ENCODE measurements at regions not wholly inside any gene's neighbourhood (a gene's known extent, or its start where the extent isn't known, plus 50 kb on each side); places are given as distances from the start of the nearest gene placed in this dataset.

DNA sequence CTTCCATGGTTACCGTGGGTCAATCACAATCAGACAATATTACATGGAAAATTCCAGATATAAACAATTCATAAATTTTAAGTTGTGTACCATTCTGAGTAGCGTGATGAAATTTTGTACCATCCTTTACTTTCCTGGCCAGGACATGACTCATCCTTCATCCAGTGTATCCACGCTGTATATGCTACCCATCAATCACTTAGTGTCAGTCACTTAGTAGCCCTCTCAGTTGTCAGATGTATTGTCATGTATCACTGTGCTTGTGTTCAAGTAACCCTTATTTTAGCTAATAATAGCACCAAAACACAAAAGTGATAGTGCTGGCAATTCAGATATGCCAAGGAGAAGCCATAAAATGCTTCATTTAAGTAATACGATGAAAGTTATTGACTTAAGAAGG, 282.6 kb downstream of the CPS1 start:
- no peaks in the 10 kb centered on the region for H4K20me1 ChIP-seq (ENCODE audit: insufficient read depth)
- ChIA-PET CTCF (no interaction called here), POLR2A (no interaction called here), RAD21 (ENCODE audit: low non-redundant PET in 1 of 2, low total read pairs in 2 of 2, uncharacterized antibody in 2 of 2, unreplicated experiment in 2 of 2) (no interaction called here)
- no TSS peak for BruUV-seq (replicated peaks)
- no peaks in the 10 kb centered on the region for H3K9me3 ChIP-seq (ENCODE audit: control insufficient read depth in 1 of 2, insufficient read depth in 1 of 2, low read depth in 1 of 2, low read length in 2 of 2)
- no peaks in the 10 kb centered on the region for H3K27me3 ChIP-seq (ENCODE audit: insufficient read depth, low read length)
- H3K79me2 ChIP-seq (ENCODE audit: insufficient read depth, low read length), result no peaks in the 10 kb centered on the region
- no peak overlapping the region for H3K4me3 ChIP-seq (replicated peaks in 1 of 2; ENCODE audit: low read depth in 1 of 2, low read length in 2 of 2)
- no peaks in the 10 kb centered on the region for H3K4me1 ChIP-seq (ENCODE audit: control insufficient read depth in 1 of 2, insufficient read depth in 2 of 2, low read length in 2 of 2)
- no peak overlapping the region for H3K4me2 ChIP-seq (ENCODE audit: low read length)
- no peak overlapping the region for H2AFZ ChIP-seq (ENCODE audit: low read depth, low read length, poor library complexity, severe bottlenecking)
- ATAC-seq (no peak), DNase-seq (ENCODE audit: low read depth, low spot score) (no peak)
- intact Hi-C loops (cut with micrococcal nuclease), result loop anchor here (10.0 kb wide), 1 partner anchor 356 kb away; no protein-coding TSS in a partner anchor
- no peak overlapping the region for H3K9ac ChIP-seq (ENCODE audit: low read length)
- no peaks in the 10 kb centered on the region for H3K36me3 ChIP-seq (ENCODE audit: control insufficient read depth in 1 of 2, insufficient read depth in 2 of 2, low read length in 2 of 2)
- H3K27ac ChIP-seq (ENCODE audit: low read depth, low read length), result no peak overlapping the region
- TF ChIP-seq TCF7L2 (IDR thresholded peaks at IDR 0.05; ENCODE audit: borderline replicate concordance, extremely low read depth, insufficient read depth, insufficient read length) (no peak), EZH2phosphoT487 (IDR thresholded peaks at IDR 0.05; ENCODE audit: borderline replicate concordance) (no peak), YY1 (IDR thresholded peaks at IDR 0.05; ENCODE audit: extremely low read depth, insufficient replicate concordance, low read depth, low read length) (no peak), EZH2 (IDR thresholded peaks at IDR 0.05) (no peak), RAD21 (IDR thresholded peaks at IDR 0.05; ENCODE audit: low read depth) (no peak), POLR2AphosphoS5 (IDR thresholded peaks at IDR 0.05; ENCODE audit: low read depth, low read length) (no peak), ZFX (IDR thresholded peaks at IDR 0.05) (no peak), EGR1 (IDR thresholded peaks at IDR 0.05; ENCODE audit: low read depth) (no peak), JUND (IDR thresholded peaks at IDR 0.05) (no peak), CEBPB (IDR thresholded peaks at IDR 0.05; ENCODE audit: low read depth) (no peak), CBX3 (IDR thresholded peaks at IDR 0.05; ENCODE audit: low read depth) (no peak), SIN3A (IDR thresholded peaks at IDR 0.05; ENCODE audit: low read depth) (no peak), POLR2A (IDR thresholded peaks at IDR 0.05; ENCODE audit: borderline replicate concordance, extremely low read depth, insufficient read depth, insufficient read length) (no peak), FOSL1 (IDR thresholded peaks at IDR 0.05; ENCODE audit: low read depth) (no peak), ELF1 (IDR thresholded peaks at IDR 0.05; ENCODE audit: borderline replicate concordance, low read depth) (no peak)
- TF ChIP-seq, protein P1, sequence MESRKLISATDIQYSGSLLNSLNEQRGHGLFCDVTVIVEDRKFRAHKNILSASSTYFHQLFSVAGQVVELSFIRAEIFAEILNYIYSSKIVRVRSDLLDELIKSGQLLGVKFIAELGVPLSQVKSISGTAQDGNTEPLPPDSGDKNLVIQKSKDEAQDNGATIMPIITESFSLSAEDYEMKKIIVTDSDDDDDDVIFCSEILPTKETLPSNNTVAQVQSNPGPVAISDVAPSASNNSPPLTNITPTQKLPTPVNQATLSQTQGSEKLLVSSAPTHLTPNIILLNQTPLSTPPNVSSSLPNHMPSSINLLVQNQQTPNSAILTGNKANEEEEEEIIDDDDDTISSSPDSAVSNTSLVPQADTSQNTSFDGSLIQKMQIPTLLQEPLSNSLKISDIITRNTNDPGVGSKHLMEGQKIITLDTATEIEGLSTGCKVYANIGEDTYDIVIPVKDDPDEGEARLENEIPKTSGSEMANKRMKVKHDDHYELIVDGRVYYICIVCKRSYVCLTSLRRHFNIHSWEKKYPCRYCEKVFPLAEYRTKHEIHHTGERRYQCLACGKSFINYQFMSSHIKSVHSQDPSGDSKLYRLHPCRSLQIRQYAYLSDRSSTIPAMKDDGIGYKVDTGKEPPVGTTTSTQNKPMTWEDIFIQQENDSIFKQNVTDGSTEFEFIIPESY (IDR thresholded peaks at IDR 0.05; ENCODE audit: extremely low read depth, insufficient replicate concordance, low read length), result no peak
- TF ChIP-seq, protein P2, sequence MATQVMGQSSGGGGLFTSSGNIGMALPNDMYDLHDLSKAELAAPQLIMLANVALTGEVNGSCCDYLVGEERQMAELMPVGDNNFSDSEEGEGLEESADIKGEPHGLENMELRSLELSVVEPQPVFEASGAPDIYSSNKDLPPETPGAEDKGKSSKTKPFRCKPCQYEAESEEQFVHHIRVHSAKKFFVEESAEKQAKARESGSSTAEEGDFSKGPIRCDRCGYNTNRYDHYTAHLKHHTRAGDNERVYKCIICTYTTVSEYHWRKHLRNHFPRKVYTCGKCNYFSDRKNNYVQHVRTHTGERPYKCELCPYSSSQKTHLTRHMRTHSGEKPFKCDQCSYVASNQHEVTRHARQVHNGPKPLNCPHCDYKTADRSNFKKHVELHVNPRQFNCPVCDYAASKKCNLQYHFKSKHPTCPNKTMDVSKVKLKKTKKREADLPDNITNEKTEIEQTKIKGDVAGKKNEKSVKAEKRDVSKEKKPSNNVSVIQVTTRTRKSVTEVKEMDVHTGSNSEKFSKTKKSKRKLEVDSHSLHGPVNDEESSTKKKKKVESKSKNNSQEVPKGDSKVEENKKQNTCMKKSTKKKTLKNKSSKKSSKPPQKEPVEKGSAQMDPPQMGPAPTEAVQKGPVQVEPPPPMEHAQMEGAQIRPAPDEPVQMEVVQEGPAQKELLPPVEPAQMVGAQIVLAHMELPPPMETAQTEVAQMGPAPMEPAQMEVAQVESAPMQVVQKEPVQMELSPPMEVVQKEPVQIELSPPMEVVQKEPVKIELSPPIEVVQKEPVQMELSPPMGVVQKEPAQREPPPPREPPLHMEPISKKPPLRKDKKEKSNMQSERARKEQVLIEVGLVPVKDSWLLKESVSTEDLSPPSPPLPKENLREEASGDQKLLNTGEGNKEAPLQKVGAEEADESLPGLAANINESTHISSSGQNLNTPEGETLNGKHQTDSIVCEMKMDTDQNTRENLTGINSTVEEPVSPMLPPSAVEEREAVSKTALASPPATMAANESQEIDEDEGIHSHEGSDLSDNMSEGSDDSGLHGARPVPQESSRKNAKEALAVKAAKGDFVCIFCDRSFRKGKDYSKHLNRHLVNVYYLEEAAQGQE (IDR thresholded peaks at IDR 0.05; ENCODE audit: low read depth), result no peak
- TF ChIP-seq, protein P3, sequence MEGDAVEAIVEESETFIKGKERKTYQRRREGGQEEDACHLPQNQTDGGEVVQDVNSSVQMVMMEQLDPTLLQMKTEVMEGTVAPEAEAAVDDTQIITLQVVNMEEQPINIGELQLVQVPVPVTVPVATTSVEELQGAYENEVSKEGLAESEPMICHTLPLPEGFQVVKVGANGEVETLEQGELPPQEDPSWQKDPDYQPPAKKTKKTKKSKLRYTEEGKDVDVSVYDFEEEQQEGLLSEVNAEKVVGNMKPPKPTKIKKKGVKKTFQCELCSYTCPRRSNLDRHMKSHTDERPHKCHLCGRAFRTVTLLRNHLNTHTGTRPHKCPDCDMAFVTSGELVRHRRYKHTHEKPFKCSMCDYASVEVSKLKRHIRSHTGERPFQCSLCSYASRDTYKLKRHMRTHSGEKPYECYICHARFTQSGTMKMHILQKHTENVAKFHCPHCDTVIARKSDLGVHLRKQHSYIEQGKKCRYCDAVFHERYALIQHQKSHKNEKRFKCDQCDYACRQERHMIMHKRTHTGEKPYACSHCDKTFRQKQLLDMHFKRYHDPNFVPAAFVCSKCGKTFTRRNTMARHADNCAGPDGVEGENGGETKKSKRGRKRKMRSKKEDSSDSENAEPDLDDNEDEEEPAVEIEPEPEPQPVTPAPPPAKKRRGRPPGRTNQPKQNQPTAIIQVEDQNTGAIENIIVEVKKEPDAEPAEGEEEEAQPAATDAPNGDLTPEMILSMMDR (IDR thresholded peaks at IDR 0.05 in 2 of 3, conservative IDR thresholded peaks at IDR 0.05 in 1 of 3; ENCODE audit: borderline replicate concordance in 1 of 3, insufficient read depth in 1 of 3, low read depth in 2 of 3, low read length in 2 of 3), result no peak
- TF ChIP-seq, protein P4, sequence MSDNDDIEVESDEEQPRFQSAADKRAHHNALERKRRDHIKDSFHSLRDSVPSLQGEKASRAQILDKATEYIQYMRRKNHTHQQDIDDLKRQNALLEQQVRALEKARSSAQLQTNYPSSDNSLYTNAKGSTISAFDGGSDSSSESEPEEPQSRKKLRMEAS (IDR thresholded peaks at IDR 0.05), result no peak
- TF ChIP-seq, protein P5, sequence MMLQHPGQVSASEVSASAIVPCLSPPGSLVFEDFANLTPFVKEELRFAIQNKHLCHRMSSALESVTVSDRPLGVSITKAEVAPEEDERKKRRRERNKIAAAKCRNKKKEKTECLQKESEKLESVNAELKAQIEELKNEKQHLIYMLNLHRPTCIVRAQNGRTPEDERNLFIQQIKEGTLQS (IDR thresholded peaks at IDR 0.05), result no peak
- no peaks in the 10 kb centered on the region for H3K9me2 ChIP-seq (ENCODE audit: insufficient read depth)

Data from HCT116 (cell line).